C4-2B (cell line): ENCODE measurements at regions not wholly inside any gene's neighbourhood (a gene's known extent, or its start where the extent isn't known, plus 50 kb on each side); places are given as distances from the start of the nearest gene placed in this dataset.

Experiments
- CTCF ChIP-seq: fragments of 450-650 bp; conservative IDR thresholded peaks from 2 replicates; pipeline ENCODE4 v1.5.1; 2017; ENCODE audit warnings: mild to moderate bottlenecking
- ZFX ChIP-seq: fragments of 450-650 bp; IDR thresholded peaks from 2 replicates; pipeline ENCODE4 v1.6.1; 2017

DNA sequence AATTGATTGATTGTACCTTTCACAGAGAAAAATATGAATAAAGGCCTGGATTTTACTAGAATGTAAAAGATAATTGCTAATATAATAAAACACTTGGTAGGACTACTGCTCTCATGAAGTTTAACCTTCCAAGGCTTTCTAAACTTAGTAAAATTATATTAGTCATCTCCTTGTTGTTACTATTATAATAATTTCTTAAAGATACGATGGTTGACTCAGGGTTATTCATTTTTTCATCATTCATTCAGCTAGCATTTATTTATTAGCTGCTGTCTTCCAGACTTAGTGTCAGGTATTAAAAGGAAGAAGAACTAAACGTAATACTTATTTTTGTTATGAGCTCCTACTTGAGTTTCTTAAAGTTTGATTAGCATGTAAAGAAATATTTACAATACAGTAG lies 771.6 kb upstream of the NR2F2 start:
- TF ChIP-seq CTCF (no peak), ZFX (no peak)
